ENCODE measurements at regions not wholly inside any gene's neighbourhood (a gene's known extent, or its start where the extent isn't known, plus 50 kb on each side); places are given as distances from the start of the nearest gene placed in this dataset.
"Not testable (repeated sequence)": the region's sequence is repeated elsewhere in the genome, so short reads cannot be mapped to it uniquely, and the experiment has no call there.

DNA sequence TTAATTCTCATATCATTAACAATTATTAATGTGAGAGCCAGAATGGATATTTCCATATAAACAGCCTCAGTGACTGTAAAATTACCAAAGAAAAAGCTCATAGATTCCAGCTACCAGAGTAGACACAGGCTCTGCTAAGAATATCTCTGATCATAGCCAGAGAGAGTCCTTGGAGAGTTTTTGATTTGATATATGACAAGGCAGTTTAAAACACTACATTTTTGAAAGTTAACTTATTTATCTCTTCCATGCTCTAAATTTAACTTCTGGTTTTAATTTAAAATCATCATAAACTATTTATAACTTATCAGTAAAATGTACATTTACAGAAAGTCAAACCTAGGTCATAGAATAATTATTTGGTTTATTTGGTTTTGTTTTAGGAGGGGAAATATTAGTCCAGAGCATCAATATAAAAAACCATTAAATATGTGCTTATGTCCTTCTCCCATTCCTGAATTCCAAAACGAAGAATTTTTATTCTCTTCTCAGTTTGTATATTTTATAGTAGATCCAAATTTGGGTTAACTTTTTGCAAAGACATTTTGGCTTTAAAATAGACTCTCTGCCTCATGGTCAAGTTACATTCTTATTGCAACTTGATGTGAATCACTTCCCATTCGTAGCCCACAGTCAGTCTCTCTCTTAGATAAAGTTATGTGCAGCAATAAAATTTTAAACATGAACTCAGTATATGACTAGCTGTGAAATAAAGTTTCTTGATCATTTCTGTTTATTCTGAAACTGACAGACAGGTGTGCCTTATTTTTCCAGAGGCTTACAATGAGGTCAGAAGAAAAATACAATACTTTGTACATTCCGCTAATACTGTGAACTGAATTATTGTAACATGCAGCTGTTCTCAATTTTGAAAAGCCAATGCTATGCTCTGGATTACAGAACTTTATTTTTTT lies 267.1 kb downstream of the PAPSS1 start:
- TF ChIP-seq CTCF (IDR thresholded peaks at IDR 0.05 in 8 of 11, conservative IDR thresholded peaks at IDR 0.05 in 3 of 11) (no peak), POLR2AphosphoS5 (IDR thresholded peaks at IDR 0.05) (no peak), POLR2A (IDR thresholded peaks at IDR 0.05) (no peak)
- WGBS, 5 donors, result 48 to 72% (median 59%) methylated on average over 3 of the region's 3 CpGs
- no peaks in the 10 kb centered on the region for H3K9me3 ChIP-seq
- DNase-seq, result no peak
- no peaks in the 10 kb centered on the region for H3K4me1 ChIP-seq
- no peak overlapping the region for H3K27ac ChIP-seq
- intact Hi-C loops (cut with DNase I; ENCODE audit: low total_unique reads), result no loop called here
- H3K36me3 ChIP-seq, result no peaks in the 10 kb centered on the region
- H3K27me3 ChIP-seq (replicated peaks in 1 of 7), result no peaks in the 10 kb centered on the region
- H3K4me3 ChIP-seq, result no peak overlapping the region

DNA sequence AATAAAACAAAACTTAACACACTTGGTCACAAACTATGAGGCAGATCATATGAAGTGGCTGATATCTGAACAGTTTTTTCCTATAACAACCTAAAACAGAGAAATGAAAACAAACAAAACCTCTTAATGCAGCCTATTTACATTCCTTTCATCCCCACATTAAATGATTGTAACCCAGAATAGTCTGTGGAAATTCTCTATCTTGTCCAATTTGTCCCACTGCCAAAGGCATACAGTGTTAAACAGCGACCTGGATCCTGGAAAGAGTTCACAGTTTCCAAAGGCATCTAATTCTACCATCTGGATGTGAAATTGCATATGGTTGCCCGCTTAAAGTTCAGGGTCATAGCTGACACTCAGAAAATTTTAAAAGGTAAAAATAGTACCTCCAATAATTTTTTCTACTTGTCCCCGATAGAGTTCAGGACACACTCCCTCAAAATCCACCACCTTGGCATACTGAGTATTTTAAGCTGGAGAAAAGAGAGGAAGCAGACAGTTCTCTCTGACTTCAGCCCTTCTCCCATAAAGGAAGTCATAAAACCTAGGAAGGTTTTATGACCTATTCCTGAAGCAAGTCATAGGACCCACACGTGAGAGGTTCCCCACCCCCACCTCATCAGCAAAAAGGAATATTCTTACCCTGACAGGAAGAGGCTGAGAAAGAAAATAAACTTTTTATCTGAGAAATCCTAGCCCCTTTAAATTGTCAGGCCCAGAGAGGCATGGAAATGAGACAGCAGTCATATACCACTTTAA lies 270.2 kb downstream of the PAPSS1 start:
- H3K4me3 ChIP-seq, result no peak overlapping the region
- H3K9me3 ChIP-seq, result peaks cover 0 to 4% (median 0%) of the 10 kb centered on the region in 8 donors
- DNase-seq, result no peak
- H3K36me3 ChIP-seq, result no peaks in the 10 kb centered on the region
- no peak overlapping the region for H3K27ac ChIP-seq
- 56 to 66% (median 61%) methylated on average over 4 of the region's 4 CpGs for WGBS, 5 donors
- no peaks in the 10 kb centered on the region for H3K27me3 ChIP-seq (replicated peaks in 1 of 7)
- intact Hi-C loops (cut with DNase I; ENCODE audit: low total_unique reads), result no loop called here
- TF ChIP-seq CTCF (IDR thresholded peaks at IDR 0.05 in 8 of 11, conservative IDR thresholded peaks at IDR 0.05 in 3 of 11), result no peak
- TF ChIP-seq POLR2AphosphoS5 (IDR thresholded peaks at IDR 0.05), result no peak
- no peak for TF ChIP-seq POLR2A (IDR thresholded peaks at IDR 0.05)
- no peaks in the 10 kb centered on the region for H3K4me1 ChIP-seq

DNA sequence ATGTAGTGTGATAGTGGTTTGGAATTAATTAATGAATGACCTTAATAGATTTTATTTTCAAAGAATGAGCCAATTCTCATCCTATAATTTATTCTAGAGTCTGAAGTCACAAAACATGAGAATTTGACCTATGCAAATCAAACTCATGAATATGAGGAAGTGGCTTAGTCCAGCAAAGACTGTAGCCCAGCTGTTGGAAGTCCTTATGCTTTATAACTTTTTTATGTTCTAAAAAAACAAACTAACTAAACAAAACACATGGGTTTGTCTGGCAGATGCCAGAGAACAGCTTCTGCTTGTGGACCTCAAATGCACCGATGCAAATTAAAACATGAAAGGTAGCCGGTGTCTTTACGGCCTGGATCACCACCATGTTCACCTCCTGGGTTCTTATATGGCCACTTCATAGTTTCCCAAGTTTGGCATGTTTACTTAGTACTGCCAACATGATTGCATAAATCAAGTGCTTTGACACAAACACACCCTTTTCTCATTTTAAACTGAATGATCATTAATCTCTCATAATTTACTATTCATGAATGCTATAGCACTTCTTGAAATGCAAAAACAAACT lies 277.4 kb downstream of the PAPSS1 start:
- no peaks in the 10 kb centered on the region for H3K27me3 ChIP-seq (replicated peaks in 1 of 7)
- no peak overlapping the region for H3K4me3 ChIP-seq
- no peak overlapping the region for H3K27ac ChIP-seq
- DNase-seq, result no peak
- H3K36me3 ChIP-seq, result no peaks in the 10 kb centered on the region
- H3K4me1 ChIP-seq, result no peaks in the 10 kb centered on the region
- 88 to 99% (median 91%) methylated on average over 3 of the region's 3 CpGs for WGBS, 5 donors
- intact Hi-C loops (cut with DNase I; ENCODE audit: low total_unique reads), result no loop called here
- TF ChIP-seq POLR2AphosphoS5 (IDR thresholded peaks at IDR 0.05) (no peak), CTCF (IDR thresholded peaks at IDR 0.05 in 8 of 11, conservative IDR thresholded peaks at IDR 0.05 in 3 of 11) (no peak), POLR2A (IDR thresholded peaks at IDR 0.05) (no peak)
- peaks cover 0 to 4% (median 0%) of the 10 kb centered on the region in 8 donors for H3K9me3 ChIP-seq

- Histone ChIP-seq H3K9me3 (no peaks in the 10 kb centered on the region), H3K4me1 (no peaks in the 10 kb centered on the region), H3K27ac (no peak overlapping the region), H3K4me3 (no peak overlapping the region), H3K27me3 (replicated peaks in 1 of 7) (no peaks in the 10 kb centered on the region), H3K36me3 (no peaks in the 10 kb centered on the region)
- no peak for DNase-seq
- TF ChIP-seq CTCF (IDR thresholded peaks at IDR 0.05 in 8 of 11, conservative IDR thresholded peaks at IDR 0.05 in 3 of 11), result no peak
- no peak for TF ChIP-seq POLR2AphosphoS5 (IDR thresholded peaks at IDR 0.05)
- TF ChIP-seq POLR2A (IDR thresholded peaks at IDR 0.05), result no peak
- 89 to 97% (median 94%) methylated on average over 3 of the region's 3 CpGs for WGBS, 5 donors
- intact Hi-C loops (cut with DNase I; ENCODE audit: low total_unique reads), result no loop called here
Observed at GRCh38 chr4:107439401-107439800, 280.6 kb downstream of the PAPSS1 start.

DNA sequence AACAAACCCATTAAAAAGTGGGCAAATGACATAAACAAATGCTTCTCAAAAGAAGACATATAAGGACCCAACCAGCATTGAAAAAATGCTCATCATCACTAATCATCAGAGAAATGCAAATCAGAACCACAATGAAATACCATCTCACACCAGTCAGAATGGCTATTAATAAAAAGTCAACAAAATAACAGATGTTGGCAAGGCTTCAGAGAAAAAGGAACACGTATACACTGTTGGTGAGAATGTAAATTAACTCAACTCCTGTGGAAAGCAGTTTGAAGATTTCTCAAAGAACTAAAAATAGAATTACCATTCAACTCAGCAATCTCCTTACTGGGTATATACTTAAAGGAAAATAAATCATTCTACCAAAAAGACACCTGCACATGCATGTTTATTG lies 283.6 kb downstream of the PAPSS1 start:
- WGBS, 5 donors, result 45 to 70% (median 62%) methylated on average over 1 of the region's 1 CpG
- DNase-seq; intact Hi-C loops (cut with DNase I; ENCODE audit: low total_unique reads); H3K4me3 ChIP-seq; H3K27ac ChIP-seq; H3K36me3 ChIP-seq; H3K4me1 ChIP-seq; H3K27me3 ChIP-seq (replicated peaks in 1 of 7); H3K9me3 ChIP-seq: not testable (repeated sequence)
